ENCODE measurements at regions not wholly inside any gene's neighbourhood (a gene's known extent, or its start where the extent isn't known, plus 50 kb on each side); places are given as distances from the start of the nearest gene placed in this dataset.

DNA sequence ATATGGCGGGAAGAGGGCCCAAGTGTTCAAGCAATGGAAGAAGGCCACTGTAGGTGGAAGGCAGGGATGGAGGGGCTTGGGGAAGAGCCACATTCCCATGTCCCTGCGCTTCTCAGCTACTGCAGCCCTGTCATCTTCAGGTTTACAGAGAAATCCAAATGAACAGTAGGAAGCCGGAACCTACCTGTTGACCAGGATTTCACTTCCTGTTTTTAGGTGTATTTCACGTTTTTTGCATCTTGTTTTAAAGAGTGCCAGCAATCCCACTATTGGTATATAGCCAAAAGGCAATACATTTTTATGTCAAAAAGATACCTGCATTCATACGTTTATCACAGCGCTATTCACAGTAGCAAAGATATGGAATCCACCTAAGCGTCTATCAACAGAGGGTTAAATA lies 159.2 kb downstream of the SLC35B3 start:
- DNase-seq (ENCODE audit: low read depth), result no peak

DNA sequence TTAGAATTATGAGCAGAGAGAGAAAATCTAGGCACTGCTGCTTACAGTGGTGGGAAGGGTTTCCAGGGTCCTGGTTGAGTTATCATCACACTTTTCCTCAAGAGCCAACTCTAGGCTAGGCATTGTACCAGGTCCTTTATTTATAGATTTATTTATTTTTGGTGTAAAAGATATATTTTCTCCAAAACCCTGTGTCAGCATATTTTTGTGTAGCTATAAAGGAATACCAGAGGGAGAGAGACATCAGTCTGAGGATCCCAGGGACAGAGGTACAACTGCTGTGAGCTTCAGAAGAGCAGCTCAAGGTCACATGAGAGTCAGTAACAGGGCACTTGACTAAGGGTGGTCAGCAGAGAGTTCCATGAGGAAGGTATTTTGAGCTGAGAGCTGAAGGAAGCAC lies 159.7 kb downstream of the SLC35B3 start:
- no peak for DNase-seq (ENCODE audit: low read depth)

DNA sequence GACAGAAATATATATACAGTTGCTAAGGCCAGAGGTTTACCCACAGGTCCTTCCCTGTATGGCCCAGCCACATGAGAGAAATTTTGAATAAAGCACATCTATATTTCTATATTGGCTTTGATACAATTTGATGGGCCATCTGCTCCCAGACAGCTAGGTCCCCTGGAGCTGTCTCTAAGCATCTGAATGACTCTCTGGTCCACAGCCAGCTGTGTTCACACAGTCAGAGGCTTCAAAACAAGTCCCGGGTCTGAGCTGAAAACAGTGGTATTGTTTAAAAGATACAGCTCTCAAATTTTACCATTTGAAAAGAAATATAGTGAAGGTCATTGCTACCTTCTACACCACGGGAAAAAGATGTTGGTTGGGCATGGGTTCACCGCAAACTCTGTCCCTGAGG lies 161.1 kb downstream of the SLC35B3 start:
- DNase-seq (ENCODE audit: low read depth), result no peak

DNA sequence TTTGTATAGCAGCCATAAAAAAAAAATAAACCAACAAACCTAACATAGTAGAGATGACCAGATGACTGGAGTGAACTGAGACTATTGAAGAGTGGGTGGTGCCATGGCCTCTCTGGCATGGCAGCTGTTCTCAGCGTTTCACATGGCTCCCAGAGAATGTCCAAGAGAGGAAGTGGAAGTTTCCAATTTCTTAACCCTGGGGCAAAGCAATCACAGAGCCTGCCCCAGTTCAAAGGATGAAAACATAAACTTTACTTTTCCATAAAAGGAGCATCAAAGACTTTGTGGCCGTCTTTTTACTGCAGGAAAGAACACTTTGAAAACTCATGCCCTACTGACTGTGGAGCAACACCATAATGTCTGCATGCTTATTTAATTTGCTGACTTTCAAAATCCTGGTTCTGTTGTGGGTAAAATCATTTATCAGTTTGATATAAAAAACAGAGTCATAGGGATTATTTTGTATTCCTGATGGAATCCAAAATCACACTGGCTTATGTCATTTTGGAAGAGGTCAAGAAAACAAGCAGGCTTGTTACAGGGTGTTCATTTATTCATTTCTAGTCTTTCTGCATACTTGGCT lies 165.4 kb downstream of the SLC35B3 start:
- no peak for DNase-seq (ENCODE audit: low read depth)

DNA sequence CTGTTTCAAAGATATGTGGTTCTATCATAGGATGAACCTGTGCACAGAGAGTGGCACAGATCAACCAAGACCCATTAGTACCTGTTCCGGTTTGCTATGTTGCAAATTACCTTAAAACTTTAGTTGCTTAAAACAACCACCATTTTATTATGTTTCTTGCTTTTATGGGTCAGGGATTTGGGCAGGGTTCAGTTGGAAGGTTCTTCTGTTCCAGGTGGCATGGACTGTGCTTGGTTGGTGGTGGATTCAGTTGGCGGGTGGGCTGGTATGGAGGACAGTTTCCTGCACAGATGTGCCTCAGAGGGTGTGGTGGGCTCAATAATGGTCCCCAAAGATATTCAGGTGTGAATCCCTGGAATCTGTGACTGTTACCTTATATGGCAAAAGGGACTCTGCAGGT lies 166.3 kb downstream of the SLC35B3 start:
- no peak for DNase-seq (ENCODE audit: low read depth)

DNA sequence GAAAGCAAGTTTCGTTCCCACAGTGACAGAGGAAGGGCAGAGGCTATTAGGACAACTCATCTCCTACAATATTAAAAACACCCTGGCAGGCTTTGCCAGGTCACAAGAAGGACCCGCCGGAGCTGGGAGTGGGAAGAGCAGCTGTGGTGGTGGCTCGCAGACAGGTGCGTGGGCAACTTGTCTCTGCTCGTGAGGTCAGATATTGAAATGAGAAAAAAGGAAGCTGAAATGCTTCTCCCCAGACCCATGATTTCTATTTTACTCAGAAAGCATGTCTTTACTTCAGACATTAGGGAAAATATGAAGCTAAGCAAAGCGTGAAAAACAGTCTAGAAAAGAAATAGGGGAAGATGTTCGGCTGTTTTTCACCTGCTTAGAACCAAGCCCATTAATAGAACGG lies 166.3 kb upstream of the EEF1E1 start:
- no peak for DNase-seq (ENCODE audit: low read depth)

DNA sequence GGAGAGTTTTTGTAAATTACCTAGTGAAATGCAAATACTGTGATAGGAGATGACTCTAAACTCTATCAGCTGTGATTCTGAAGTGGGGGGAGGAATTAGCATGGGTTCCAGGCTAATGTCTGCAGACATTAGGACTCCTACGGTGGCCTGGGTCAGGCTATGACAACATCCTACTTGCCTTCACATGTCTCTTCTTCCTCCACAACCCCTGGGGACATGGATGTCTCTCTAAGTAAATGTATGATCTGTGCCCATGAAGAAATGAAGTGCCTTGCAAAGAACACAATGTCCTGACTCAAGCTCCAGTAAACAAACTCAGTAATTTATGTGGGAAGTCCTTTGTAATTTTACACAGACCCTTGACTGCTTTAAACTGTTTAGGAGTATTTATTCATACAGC lies 165.8 kb upstream of the EEF1E1 start:
- no peak for DNase-seq (ENCODE audit: low read depth)

DNA sequence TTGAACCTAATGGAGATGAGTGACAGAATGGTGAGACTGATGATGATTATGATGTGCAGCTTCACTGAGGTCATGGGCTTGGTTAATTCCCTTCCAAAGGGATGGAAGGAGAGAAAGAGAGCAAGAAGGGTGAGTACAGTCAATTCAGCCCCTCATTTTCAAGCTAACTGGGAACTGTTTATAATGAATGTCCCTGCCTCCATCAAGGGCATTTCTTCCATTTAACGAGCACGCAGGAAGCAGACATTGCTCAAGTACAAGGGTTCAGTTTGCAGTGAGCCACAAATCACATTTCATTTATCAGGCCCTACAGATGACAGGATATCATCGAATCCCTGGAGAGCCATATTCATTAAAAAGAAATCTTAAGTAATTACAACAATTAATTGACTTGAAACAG lies 158.3 kb upstream of the EEF1E1 start:
- no peak for DNase-seq (ENCODE audit: low read depth)

DNA sequence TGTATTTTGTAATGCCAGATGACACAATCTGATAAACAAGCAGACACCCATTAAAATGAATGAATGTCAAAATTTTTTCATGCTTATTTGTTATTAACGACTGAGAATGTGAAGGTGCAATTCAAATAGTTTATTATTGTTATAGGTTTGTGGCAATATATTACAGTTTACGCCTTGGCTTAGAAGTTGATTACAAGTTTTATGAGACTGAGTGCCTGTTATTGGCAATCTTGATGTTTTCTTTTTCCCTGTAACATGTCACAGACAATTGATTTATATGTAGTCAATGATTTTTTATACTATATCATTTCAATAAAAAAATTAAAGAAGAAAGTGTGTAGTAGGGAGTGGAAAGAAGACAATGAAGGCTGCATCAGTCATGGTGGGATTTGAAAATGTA lies 144.1 kb upstream of the EEF1E1 start:
- no peak for DNase-seq (ENCODE audit: low read depth)

DNA sequence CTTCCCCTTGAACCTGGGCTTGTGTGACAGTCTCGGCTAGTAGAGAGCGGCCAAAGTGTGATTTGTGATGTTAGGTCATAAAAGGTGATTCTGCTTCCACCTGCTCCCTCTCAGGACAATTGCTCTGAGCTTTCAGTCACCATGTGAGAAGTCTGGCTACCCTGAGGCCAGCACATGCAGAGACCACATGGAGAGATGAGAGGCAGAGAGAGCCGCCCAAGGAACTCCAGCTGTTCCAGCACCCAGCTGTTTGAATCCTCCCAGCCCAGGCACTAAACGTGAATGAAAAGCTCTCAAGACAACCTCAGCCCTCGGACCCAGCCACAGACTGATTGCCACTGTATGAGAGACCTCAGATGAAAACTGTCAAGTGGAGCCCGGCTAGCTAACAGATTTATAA lies 143.4 kb upstream of the EEF1E1 start:
- DNase-seq (ENCODE audit: low read depth), result no peak

DNA sequence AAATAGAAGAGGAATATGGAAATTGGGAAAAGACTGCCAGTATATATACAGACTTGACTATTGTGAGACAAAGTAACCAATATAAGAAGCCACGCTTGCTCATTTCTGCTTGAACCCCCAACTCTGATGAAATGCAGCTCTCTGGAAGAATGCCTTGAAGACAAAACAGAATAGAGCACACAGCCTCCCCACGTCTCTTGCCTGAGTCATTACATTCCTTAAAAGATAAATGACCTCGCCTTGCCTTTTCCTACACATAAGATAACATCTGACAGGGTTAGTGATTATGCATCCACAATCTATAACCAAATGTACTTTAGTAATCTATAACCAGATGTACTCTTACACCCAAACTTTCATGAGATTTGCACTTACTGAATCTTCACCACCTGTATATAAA lies 141.1 kb upstream of the EEF1E1 start:
- peak; percentile 89 for DNase-seq (ENCODE audit: low read depth)

DNA sequence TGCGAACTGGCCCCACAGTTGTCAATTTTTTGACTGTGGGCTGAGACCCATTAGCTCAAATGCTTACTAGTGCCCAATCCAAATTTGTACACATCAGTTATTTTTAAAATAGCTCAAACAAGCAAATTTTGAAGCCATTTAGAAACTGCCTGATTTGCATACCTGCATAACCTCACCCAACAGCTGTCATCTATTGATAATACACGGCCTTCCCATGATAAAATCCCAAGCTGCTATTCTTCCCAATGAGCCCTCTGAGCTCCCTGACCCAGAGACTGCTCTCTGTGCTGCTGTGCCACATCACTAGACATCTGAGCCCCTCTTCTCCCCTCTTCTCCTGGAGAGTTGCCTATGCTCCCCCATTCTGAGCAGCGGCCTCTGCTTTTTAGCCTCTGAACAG lies 140.5 kb upstream of the EEF1E1 start:
- no peak for DNase-seq (ENCODE audit: low read depth)

DNA sequence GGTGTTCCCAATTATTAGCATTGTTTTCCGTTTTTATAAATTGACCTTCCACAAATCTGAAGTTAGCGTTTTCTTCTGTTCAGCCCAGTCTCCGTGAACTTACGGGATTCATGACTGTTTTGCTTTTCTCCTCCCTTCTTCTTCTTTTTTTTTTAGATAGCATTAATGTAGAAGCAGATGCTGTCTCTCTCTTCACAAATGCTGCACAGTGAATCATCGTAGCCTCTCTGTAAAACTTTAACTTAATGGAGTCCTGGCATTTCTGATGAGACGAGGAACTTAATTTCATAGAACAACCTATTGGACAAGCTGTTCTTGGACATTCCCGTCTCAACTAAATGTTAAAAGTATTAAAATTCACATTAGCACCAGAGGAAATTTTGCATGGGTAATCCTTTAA lies 138.0 kb upstream of the EEF1E1 start:
- no peak for DNase-seq (ENCODE audit: low read depth)

DNA sequence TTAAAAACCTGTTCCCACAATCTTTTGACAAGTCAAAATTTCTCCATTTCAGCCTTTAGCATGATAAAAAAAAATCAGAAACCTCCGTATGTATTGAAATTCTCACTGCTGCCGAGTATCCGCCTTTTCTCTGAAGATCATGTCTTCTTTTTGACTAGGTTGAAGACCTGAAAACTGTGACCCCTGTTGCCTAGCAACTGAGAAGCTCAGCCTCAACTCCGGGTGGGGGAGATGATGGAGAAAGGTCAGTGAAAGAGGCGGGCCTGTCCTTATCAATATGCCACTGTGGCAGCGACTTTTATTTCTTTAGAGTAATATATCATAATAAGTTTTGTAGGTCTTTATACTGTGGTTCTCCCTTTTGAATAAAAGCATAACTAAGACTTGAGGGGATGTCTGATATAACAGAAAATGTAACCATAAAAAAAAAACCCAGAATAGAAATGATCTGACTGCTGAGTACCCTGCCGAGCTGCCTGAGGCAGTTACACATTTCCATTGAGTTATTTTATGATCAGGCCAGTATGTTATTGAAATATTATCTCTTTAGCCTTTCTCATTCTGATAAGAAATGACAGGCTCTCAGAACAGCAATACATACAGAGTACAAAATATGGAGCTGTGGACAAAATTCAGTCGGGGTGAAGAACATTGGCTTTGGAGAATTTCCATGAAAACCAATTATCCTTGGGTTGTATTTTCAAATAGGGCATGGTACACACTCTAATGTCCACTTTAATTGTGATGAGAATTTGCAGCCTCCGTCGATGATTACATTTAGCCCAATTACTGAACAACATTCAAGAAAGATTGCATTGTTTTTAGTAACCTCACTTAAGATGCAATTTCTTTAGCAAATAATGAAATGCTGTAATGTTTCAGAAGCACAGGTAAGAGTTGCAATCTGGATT lies 136.7 kb upstream of the EEF1E1 start:
- DNase-seq (ENCODE audit: low read depth), result no peak

DNA sequence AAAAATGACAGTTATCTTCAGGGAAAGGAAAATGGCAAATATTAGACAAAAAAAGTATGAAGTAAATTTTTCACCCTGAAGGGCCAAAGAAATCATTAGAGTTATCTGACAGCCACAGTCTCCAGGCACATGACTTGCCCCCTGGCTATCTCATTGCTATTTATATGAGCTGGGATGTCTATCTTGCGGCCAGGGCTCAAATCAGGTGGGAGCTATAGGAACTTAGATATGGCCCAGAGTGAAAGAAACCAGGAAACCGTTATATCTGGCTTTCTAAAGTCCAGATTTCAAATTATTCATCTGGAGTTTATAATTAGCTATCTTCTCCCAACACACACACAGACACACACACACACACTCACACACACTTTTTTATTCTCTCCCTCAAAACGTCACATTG lies 135.3 kb upstream of the EEF1E1 start:
- no peak for DNase-seq (ENCODE audit: low read depth)

DNA sequence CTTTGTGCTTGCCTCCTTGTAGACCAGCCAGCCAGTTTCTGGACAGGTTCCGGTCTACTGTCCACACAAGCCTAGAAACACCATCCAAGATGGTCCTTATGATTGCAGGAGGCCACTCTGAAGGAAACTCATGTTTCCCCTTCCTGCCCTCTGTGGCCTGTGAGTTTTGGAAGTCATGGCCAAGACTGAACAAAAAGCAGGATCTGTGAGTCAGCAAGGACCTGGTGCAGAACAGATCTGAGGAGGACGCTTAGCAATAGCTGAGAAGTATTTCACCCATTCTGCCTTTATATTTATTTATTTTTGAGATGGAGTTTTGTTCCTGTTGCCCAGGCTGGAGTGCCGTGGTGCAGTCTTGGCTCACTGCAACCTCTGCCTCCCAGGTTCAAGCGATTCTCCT lies 134.6 kb upstream of the EEF1E1 start:
- no peak for DNase-seq (ENCODE audit: low read depth)

DNA sequence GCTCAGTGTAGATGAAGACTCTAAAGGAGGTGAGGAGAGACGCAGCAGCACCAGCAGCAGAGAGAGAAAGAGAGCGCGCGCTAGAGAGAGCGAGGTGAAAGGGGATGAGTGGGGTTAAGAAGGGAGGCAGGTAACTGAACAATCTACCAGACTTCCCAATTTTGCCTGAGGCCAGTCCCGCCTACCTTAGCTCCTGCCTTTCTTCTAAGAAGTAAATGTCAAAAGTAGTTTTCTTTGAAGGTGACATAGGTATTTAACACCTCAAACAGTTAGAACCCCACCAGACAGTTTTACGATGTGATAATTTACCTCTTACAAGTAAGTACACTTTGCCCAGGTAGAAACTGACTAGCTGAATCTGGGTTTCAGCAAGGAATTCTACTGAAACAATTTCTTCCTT lies 132.0 kb upstream of the EEF1E1 start:
- DNase-seq (ENCODE audit: low read depth), result no peak

DNA sequence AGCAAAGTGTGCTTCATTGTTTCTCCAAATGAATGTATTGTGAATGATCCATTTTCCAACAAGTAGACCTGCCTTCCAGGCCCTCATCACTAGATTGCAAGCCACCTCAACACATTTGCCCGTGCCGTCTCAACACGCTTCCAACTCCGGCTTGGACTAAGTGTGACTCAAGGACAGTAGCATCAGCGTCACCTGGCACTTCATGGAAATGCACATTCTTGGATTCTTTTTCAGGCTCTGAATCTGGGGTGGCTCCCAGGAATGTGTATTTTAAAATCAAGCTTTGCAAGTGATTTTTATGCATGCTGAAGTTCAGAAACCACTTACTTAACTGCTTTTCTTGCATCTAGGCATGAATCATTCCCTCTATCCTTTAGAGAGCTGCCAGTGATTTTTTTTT lies 129.6 kb upstream of the EEF1E1 start:
- no peak for DNase-seq (ENCODE audit: low read depth)

DNA sequence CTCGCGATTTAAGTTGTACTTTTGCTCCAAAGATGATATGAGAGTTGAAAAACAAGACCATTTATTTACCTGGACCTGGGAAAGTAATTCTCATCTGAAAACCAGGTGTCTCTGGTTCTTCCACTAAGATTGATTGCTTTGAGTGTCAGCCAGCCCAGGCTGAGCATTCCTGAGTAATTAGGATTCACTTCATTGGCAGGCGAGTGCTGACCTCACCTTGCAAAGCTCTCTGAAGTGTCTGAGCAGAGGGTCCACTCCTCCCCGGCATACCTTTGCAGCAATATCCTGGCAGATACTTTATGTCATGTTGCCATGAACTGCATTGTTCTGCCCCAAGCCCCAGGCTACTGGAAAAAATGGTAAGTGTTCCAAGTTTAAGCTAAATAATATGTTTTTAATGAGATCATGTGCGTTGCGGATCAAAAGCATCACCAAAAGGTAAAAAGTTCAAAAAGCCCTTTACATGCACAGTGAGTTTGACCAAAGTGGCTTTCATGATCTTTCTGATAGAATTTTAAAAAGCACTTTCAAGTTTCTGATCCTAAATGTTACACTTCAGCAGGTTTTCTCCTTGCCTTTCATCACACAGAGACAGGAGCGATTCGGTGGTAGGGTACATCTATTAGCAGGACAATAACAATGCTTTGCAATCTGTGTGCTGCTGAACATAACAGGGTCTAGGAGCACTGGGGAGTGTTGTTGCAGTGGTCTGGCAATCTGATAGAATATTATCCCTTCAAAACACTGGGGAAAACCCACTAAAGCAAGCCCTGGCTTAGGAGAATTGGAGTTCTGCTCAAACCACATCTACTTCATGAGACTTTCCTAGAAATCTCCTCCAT lies 127.8 kb upstream of the EEF1E1 start:
- DNase-seq (ENCODE audit: low read depth), result no peak

DNA sequence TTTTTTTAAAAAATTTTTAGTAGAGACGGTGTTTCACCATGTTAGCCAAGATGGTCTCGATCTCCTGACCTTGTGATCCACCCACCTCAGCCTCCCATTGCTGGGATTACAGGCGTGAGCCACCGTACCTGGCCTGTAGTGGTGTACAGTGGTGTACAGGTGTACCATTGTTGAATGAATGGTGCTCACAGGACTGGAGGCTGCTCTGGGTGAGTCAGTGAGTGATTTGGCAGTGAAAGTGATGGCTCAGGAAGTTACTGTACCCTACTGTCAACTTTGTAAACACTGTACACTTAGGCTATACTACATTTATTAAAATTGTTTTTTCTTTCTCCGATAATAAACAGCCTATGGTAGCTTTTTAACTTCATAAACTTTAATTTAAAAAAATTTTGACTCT lies 122.8 kb upstream of the EEF1E1 start:
- no peak for DNase-seq (ENCODE audit: low read depth)

DNA sequence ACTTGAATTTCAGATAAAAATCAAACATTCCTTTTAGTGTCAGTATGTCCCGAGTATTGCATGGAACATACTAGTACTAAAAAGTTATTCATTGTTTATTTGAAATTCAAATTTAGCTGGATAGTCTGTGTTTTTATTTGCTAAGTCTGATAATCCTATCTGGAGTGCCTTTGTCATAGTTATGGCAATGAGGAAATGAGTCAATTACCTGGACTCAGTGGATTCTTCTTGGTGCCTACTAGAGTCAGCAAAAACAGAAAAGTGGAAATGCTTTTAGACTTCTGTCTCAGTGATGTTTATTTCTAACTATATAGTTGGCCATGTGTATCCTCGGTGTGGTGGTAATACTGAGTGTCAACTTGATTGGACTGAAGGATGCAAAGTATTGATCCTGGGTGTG lies 121.3 kb upstream of the EEF1E1 start:
- no peak for DNase-seq (ENCODE audit: low read depth)

DNA sequence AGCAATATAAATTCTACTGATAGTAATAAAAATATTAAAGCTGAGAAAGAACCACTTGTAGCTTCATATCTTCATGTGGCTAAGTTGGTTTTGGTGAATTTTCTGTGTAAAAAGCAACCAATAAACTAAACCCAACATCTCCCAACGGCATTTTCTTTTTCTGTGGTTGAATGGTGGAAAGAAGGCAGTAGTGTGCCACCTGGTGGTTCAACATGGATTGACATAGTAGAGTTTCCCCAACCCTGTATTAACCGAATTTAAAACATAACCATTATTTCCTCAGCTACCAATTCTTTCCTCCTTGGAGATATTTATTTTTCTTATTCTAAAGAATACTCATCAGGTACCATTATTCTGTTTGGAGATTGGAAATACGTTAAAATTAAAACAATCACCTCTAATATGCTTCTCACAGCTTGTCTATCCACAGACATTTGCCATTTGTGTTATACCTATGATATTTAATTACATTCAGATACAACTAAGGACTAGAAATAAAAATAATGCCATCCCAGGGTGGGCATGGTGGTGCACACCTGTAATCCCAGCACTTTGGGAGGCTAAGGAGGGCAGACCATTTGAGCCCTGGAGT lies 117.1 kb upstream of the EEF1E1 start:
- peak; percentile 47 for DNase-seq (ENCODE audit: low read depth)

DNA sequence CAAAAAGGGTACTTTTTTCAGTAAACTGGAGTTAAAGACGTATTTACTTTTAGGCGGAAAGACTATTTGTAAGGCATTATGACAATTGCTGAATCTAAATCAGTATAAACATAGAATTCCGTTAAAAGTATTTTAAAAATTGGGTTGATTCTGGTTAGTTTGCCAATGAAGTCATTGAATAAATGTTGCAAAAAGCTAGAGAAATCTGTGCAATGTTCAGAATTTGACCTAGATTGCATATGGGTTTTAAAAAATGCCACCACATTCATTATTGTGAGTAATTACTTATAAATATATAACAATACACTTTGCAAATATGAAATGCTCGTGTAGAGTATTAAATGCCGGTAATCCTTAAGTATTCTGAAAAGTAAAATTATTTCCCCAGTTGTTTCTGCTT lies 116.5 kb upstream of the EEF1E1 start:
- peak; percentile 6 for DNase-seq (ENCODE audit: low read depth)

Measured in amniotic epithelial cell (primary cell).